ENCODE measurements at regions not wholly inside any gene's neighbourhood (a gene's known extent, or its start where the extent isn't known, plus 50 kb on each side); places are given as distances from the start of the nearest gene placed in this dataset.

GRCh38 chr6:90863043-90863442 lies 276.2 kb upstream of the MAP3K7 start:
- no peaks in the 10 kb centered on the region for H3K9me1 ChIP-seq (ENCODE audit: control insufficient read depth, extremely low read depth, insufficient read depth, low read length)
- dilution Hi-C loops (cut with MboI; ENCODE audit: extremely low pct_ligation_motif_present, low sequenced_read_pairs) = no loop called here
- H3K9me3 ChIP-seq (ENCODE audit: control insufficient read depth, low read depth, low read length) = no peaks in the 10 kb centered on the region
- no peak for DNase-seq (ENCODE audit: low read depth, low spot score)
- no peak overlapping the region for H2AFZ ChIP-seq (ENCODE audit: control insufficient read depth, low read length)
- H3K4me3 ChIP-seq (ENCODE audit: control insufficient read depth in 2 of 3, extremely low read depth in 1 of 3, insufficient read depth in 2 of 3, low read depth in 1 of 3, low read length in 3 of 3) = no peak overlapping the region
- no peaks in the 10 kb centered on the region for H3K79me2 ChIP-seq (ENCODE audit: control insufficient read depth, insufficient read depth, low read length)
- no peaks in the 10 kb centered on the region for H3K36me3 ChIP-seq (ENCODE audit: control insufficient read depth in 2 of 2, extremely low read depth in 1 of 2, insufficient read depth in 2 of 2, low read length in 2 of 2)
- TF ChIP-seq CTCF (optimal IDR thresholded peaks at IDR 0.05 in 1 of 3, IDR thresholded peaks at IDR 0.05 in 1 of 3, conservative IDR thresholded peaks at IDR 0.05 in 1 of 3; ENCODE audit: extremely low read depth in 1 of 3, insufficient read depth in 2 of 3, low read length in 3 of 3) = no peak
- TF ChIP-seq EZH2 (IDR thresholded peaks at IDR 0.05; ENCODE audit: low read length) = no peak
- no peaks in the 10 kb centered on the region for H4K20me1 ChIP-seq (ENCODE audit: control insufficient read depth, extremely low read depth, insufficient read depth, low read length)
- no peaks in the 10 kb centered on the region for H3K4me1 ChIP-seq (ENCODE audit: control insufficient read depth, extremely low read depth, insufficient read depth, low read length)
- no peak for FAIRE-seq
- no peak overlapping the region for H3K4me2 ChIP-seq (ENCODE audit: control insufficient read depth, extremely low read depth, insufficient read depth, low read depth, low read length)
- H3K27me3 ChIP-seq (ENCODE audit: control insufficient read depth, extremely low read depth, insufficient read depth, low read length) = no peaks in the 10 kb centered on the region
- H3K9ac ChIP-seq (ENCODE audit: control insufficient read depth, extremely low read depth, insufficient read depth, low read length) = no peak overlapping the region
- H3K27ac ChIP-seq (ENCODE audit: control insufficient read depth, insufficient read depth, low read length) = no peak overlapping the region

DNA sequence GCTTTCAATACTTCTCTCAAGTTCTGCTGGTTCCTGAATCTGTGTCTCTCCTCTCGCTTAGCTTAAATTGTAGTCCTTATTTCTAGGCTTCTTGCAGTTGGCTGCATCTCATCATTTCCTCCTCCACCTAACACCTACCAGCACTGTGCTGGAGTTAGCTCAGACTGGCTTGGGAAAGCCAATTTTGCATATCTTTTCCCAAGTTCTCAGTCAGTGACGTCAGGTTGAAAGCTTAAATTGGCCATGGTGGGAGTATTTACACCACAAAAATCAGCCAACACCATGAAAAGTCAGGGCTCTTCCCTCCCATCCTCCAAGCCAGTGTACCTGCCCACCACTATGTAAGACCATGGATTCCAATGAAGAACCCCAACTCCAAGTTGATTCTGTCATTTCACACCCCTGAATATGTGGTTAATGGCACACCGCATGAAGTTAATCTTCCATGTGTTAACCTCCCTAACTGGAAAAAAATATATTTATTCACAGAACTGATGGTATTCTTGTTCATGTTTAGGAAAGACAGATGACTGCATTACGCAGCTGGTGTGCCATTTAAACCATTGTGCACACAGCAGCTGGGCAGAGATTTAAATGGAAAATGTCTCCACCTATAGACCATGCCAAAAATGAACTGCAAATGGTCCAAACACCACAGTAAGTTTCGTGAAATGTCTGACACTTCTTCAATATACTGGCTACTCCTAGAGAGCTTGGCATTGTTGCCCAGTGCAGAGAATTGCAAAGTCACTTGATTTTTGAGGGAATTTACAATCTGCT lies 274.1 kb upstream of the MAP3K7 start:
- DNase-seq (ENCODE audit: low read depth, low spot score) = no peak
- H3K27ac ChIP-seq (ENCODE audit: control insufficient read depth, insufficient read depth, low read length) = no peak overlapping the region
- FAIRE-seq = no peak
- dilution Hi-C loops (cut with MboI; ENCODE audit: extremely low pct_ligation_motif_present, low sequenced_read_pairs) = no loop called here
- no peaks in the 10 kb centered on the region for H3K9me1 ChIP-seq (ENCODE audit: control insufficient read depth, extremely low read depth, insufficient read depth, low read length)
- peak; percentile 9 to 46 (median 26) for TF ChIP-seq CTCF (optimal IDR thresholded peaks at IDR 0.05 in 1 of 3, IDR thresholded peaks at IDR 0.05 in 1 of 3, conservative IDR thresholded peaks at IDR 0.05 in 1 of 3; ENCODE audit: extremely low read depth in 1 of 3, insufficient read depth in 2 of 3, low read length in 3 of 3)
- TF ChIP-seq EZH2 (IDR thresholded peaks at IDR 0.05; ENCODE audit: low read length) = no peak
- no peak overlapping the region for H3K9ac ChIP-seq (ENCODE audit: control insufficient read depth, extremely low read depth, insufficient read depth, low read length)
- H3K9me3 ChIP-seq (ENCODE audit: control insufficient read depth, low read depth, low read length) = no peaks in the 10 kb centered on the region
- H2AFZ ChIP-seq (ENCODE audit: control insufficient read depth, low read length) = no peak overlapping the region
- H3K4me1 ChIP-seq (ENCODE audit: control insufficient read depth, extremely low read depth, insufficient read depth, low read length) = no peaks in the 10 kb centered on the region
- H3K4me3 ChIP-seq (ENCODE audit: control insufficient read depth in 2 of 3, extremely low read depth in 1 of 3, insufficient read depth in 2 of 3, low read depth in 1 of 3, low read length in 3 of 3) = no peak overlapping the region
- no peaks in the 10 kb centered on the region for H4K20me1 ChIP-seq (ENCODE audit: control insufficient read depth, extremely low read depth, insufficient read depth, low read length)
- H3K79me2 ChIP-seq (ENCODE audit: control insufficient read depth, insufficient read depth, low read length) = no peaks in the 10 kb centered on the region
- no peak overlapping the region for H3K4me2 ChIP-seq (ENCODE audit: control insufficient read depth, extremely low read depth, insufficient read depth, low read depth, low read length)
- H3K27me3 ChIP-seq (ENCODE audit: control insufficient read depth, extremely low read depth, insufficient read depth, low read length) = no peaks in the 10 kb centered on the region
- H3K36me3 ChIP-seq (ENCODE audit: control insufficient read depth in 2 of 2, extremely low read depth in 1 of 2, insufficient read depth in 2 of 2, low read length in 2 of 2) = no peaks in the 10 kb centered on the region

All from keratinocyte (primary cell).